Renal cortical epithelial cell (primary cell): ENCODE measurements at regions not wholly inside any gene's neighbourhood (a gene's known extent, or its start where the extent isn't known, plus 50 kb on each side); places are given as distances from the start of the nearest gene placed in this dataset.
A peak's percentile ranks its signal among the peaks of the same experiment; 100 is the strongest.
"Not testable (repeated sequence)": the region's sequence is repeated elsewhere in the genome, so short reads cannot be mapped to it uniquely, and the experiment has no call there.

Source experiments
- DNase-seq: peaks from one replicate; pipeline ENCODE4 v3.0.0-alpha.2; 2011; ENCODE audit warnings: low read depth

DNA sequence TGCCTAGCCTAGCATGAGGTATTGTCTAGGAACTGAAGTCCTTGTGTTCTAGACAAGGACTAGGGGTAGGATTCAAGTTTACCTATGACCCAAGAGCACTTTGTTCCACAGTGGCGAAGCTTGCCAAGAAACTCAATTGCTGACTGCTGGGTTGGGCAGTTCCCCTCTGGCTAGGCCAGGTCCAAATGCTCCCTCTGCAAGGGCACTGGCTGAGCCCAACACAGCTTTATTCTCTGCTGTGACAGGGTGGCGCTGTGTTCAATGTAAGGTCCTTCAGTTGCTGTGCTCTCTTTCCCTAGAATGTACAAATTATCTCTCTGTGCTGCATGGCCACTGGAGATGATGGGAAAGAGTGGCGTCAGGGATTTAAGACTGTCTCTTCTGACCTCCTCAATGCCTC lies 950.8 kb downstream of the HACE1 start:
- no peak for DNase-seq

GRCh38 chr6:103895136-103895535 lies 964.6 kb downstream of the HACE1 start:
- DNase-seq: no peak

- no peak for DNase-seq
These were observed 966.6 kb downstream of the HACE1 start for GRCh38 chr6:103893141-103893581.

DNA sequence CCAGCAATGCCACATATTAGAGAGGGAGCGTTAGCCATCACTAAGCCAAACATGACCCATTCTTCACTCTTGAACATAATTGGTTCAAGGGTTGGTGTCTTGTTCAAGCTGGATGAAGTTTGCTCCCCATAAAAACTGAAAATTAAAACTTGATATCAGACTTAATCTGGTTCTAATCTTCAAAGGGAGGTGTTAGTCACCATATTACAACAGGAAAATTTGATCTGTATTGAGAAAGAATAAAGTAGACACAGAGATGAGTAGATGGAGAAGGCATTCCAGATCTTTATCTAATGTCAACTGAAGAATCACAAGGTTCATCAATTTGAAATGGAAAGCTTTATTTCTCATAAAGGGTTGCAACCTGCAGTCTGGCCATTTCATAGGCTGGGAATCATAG lies 972.8 kb downstream of the HACE1 start:
- DNase-seq: no peak

DNA sequence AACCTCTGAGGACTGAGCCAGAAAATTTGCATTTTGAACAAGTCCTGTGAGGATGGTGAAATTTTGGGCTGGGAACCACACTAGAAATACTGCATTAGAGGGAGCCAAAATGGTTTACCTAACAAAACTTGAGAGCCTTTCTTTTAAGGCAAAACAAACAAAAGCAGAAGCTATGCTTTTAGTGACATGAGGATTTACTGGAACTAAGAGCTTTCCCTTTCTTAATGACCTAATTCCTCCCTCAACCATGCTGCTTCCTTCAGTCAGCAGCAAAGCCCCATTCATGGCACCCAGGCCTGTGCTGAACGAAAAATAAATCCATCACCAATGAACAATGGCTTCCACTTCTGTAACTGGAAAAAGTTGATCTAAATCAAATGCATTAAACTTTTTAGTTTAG lies 974.3 kb downstream of the HACE1 start:
- DNase-seq: no peak

GRCh38 chr6:103879800-103880199 lies 979.9 kb downstream of the HACE1 start:
- DNase-seq: no peak

GRCh38 chr6:103875221-103875620 lies 984.5 kb downstream of the HACE1 start:
- no peak for DNase-seq

DNA sequence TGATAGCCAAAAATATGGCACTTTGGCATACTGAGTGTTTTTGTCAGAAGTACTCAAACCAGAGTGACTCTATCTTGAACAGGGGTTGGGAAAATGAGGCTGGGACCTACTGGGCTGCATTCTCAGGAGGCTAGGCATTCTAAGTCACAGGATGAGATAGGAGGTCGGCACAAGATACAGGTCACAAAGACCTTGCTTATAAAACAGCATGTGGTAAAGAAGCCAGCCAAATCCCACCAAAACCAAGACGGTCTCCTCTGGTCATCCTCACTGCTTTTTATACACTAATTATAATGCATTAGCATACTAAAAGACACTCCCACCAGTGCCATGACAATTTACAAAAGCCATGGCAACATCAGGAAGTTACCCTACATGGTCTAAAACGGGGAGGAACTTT lies 985.1 kb downstream of the HACE1 start:
- DNase-seq: no peak

GRCh38 chr6:103872678-103873077 lies 987.0 kb downstream of the HACE1 start:
- DNase-seq: no peak

- DNase-seq: no peak
These were observed 987.5 kb downstream of the HACE1 start for GRCh38 chr6:103872233-103872632.

DNA sequence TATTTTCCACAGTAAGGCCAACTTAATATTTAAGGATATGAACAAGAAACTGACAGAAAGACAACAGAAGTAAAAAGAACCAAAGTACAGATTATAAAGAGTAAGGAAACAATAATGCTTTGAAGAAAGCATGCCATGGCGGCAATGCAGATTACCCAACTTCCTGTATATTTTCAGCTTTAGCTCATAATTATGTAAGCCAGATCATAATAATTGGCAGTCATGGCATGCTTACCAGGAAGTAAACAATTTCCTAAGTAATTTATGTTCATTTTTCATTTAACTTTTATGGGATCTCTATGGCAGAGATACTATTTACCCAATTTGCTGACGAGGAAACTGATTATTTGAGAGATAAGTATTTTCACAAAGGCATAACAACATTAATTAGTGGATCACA lies 988.7 kb downstream of the HACE1 start:
- no peak for DNase-seq

- DNase-seq: no peak
These were observed 997.4 kb downstream of the HACE1 start for GRCh38 chr6:103862297-103862696.

- DNase-seq: no peak
These were observed 1001.7 kb downstream of the HACE1 start for GRCh38 chr6:103858003-103858402.

DNA sequence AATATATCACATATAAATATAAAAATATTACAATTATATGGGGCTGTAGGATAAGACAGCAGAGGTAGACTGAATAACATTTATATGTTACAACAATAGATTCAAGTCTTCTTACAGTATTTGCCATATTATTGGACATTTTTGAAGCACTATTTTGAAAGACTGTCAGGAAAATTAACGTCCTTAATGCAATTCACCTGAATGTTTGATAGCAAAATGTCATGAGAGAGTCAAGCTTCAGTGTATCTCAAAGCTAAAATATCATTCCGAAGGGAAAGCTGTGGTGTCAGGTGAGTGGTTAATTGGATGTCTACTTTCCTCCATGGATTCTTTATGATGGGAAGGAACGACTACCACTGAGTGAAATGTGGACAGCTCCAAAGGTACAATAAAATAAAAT lies 1004.0 kb downstream of the HACE1 start:
- no peak for DNase-seq

DNA sequence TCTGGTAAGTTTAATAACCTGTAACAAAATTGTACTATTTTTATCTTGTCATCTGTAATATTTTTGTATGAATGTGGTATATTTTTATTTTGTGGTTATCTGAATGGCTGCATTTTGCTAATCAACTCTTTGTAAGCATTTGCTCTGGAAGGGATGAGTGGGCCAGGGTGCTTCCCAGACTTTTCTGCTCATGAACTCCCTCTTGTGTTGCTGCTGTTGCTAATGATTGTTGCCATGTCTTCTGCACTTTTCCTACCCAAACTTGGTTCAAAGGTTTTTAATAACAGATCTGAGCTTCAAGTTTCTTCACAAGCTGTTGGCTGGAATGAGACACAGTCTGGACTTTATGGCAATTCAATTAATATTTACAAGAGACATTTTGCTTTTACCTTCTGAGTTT lies 1005.7 kb downstream of the HACE1 start:
- DNase-seq: no peak

GRCh38 chr6:103838457-103838856 lies 1021.3 kb downstream of the HACE1 start:
- no peak for DNase-seq

- no peak for DNase-seq
These were observed 1033.5 kb downstream of the HACE1 start for GRCh38 chr6:103826209-103826608.

DNA sequence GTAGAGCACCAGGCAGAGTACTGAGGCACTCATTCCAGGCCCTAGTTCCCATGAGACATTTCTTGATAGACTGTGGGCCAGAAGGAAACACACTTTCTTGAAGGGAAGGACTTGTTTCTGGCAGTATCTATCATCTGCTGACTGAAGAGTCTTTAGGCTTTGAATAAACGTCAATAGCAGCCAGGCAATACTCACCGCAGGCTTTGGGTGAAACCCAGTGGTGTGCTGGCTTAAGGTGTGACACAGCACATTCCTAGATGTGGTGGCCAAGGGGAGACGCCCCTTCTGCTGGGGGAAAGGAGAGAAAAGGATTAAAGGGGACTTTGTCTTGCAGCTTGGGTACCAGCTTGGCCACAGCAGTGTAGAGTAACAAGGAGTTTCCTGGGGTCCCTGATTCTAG lies 1039.6 kb downstream of the HACE1 start:
- DNase-seq: no peak

DNA sequence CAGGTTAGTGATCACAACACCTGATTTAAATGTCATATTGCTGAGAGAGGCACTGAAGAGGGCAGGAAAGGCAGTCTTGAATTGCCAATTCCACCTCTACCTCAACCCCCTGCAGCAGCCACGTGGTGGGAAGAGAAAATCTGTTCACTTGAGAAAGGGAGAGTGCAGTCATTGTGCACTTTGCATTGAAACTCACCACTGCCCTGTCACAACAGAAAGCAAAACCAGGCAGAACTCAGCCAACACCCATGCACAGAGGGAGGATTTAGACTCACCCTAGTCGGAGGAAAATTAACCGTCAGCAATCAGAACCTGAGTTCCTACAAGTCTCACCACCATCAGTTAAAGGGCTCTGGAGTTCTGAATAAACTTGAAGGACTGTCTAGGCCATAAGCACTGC lies 1040.2 kb downstream of the HACE1 start:
- DNase-seq: no peak

GRCh38 chr6:103812970-103813369 lies 1046.7 kb downstream of the HACE1 start:
- DNase-seq: no peak

- not testable (repeated sequence) for DNase-seq
These were observed 1057.7 kb downstream of the HACE1 start for GRCh38 chr6:103801901-103802479.

GRCh38 chr6:103799971-103800670 lies 1059.6 kb downstream of the HACE1 start:
- DNase-seq: no peak

DNA sequence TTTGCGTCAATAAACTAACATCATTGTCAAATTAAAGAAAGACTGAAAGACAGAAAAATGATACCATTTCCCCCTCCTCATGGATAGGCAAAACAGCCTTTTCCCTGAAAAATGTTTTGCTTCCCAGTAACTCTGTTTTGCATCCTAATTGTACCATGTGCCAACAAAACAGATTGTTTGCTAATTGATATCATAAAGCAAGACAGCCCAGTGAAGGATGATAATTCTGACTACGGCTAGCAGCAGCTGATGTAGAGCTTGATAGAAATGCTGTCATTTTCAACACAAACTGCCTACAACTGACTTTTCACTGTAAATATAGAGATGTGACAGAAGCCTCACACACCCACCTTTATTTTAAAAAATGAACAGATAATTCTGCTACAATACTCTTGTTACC lies 1061.6 kb downstream of the HACE1 start:
- no peak for DNase-seq

DNA sequence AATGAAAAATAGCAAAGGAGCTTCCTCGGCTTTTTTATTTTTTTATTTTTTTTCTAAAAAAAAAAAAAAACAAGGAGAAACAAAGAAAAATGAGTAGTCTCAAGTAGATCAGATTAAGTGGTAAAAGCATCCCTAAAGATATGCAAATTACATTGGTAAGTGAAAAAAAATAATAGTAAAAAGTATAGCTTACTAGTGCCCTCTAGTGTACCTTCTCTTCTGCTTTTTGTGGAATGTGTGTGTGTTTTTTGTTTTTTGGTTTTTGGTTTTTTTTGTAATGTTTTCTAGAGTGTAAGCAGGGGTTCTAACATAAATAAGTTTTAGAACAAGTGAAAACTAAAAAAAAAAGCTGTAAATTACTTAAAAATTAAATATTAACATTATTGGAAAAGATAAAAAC lies 1062.0 kb downstream of the HACE1 start:
- peak; percentile 1 for DNase-seq
